AG09319 (cell line): ENCODE measurements at regions not wholly inside any gene's neighbourhood (a gene's known extent, or its start where the extent isn't known, plus 50 kb on each side); places are given as distances from the start of the nearest gene placed in this dataset.

Source experiments
- DNase-seq: peaks from one replicate; pipeline ENCODE4 v3.0.0-alpha.2; 2010; ENCODE audit warnings: low read depth; ENCODE audit errors: extremely low read depth
- TF ChIP-seq, protein P1 (sequence below): IDR thresholded peaks from 2 replicates; pipeline ENCODE4 v1.5.1; 2011; ENCODE audit warnings: low read depth, mild to moderate bottlenecking, inconsistent platforms, low read length, moderate library complexity

DNA sequence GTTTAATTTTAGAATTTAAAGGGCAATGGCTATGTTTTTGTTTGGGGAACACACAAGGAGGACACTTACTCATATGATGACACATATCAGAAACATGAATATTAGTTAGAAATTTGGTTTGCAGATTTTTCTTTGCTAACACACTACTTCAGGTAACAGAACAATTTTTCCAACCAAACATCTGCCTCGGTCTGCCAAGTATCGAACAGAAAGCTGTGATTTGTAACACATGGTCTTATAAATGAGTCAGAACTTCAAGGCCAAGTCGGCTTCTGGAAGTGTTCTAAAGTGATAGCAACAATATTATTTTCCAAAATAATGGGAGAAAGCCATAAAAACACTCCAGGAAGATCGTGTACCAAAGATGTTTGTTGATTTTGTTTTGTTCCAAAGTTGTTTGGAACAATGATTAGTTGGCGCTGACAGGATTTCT lies 75.9 kb upstream of the PMFBP1 start:
- TF ChIP-seq, protein P1, sequence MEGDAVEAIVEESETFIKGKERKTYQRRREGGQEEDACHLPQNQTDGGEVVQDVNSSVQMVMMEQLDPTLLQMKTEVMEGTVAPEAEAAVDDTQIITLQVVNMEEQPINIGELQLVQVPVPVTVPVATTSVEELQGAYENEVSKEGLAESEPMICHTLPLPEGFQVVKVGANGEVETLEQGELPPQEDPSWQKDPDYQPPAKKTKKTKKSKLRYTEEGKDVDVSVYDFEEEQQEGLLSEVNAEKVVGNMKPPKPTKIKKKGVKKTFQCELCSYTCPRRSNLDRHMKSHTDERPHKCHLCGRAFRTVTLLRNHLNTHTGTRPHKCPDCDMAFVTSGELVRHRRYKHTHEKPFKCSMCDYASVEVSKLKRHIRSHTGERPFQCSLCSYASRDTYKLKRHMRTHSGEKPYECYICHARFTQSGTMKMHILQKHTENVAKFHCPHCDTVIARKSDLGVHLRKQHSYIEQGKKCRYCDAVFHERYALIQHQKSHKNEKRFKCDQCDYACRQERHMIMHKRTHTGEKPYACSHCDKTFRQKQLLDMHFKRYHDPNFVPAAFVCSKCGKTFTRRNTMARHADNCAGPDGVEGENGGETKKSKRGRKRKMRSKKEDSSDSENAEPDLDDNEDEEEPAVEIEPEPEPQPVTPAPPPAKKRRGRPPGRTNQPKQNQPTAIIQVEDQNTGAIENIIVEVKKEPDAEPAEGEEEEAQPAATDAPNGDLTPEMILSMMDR = no peak
- DNase-seq = no peak

DNA sequence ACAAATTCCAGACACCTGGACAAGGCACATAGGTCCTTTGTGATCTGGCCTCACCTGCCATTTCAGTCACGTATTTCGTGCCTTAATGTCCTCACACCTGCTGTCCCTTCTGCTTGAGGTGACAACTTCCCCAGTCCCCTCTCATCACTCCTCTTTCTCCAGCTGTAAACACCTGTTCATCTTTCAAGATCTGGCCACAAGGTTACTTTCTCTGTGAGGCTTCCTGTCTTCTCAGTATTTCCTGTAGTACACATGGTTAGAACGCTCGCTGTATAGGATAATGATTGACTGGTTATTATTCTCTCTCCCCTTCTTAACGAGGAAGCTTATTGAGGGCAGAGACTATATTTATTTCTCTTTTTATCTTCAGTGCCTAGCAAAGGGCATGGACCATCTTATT lies 74.5 kb upstream of the PMFBP1 start:
- no peak for DNase-seq
- TF ChIP-seq, protein P1 = no peak

DNA sequence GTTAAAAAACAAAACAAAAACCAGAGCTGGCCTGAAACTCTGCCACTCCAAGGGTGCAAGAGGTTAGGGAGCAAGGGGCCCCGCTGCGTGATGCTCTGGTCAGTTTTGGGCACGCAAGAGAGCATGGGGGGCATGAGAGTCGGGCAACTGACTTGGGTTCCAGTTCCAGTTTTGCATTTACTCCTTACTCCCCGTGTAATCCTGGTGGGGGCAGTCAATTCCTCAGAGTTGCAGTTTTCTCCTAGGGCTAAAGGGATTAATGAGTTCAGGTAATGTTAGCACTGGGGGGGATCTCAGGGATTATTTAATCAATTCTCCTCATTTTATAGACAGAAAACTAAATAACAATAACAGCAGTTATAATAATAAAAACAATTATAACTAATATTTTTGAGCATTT lies 72.9 kb upstream of the PMFBP1 start:
- DNase-seq = no peak
- TF ChIP-seq, protein P1 = no peak

DNA sequence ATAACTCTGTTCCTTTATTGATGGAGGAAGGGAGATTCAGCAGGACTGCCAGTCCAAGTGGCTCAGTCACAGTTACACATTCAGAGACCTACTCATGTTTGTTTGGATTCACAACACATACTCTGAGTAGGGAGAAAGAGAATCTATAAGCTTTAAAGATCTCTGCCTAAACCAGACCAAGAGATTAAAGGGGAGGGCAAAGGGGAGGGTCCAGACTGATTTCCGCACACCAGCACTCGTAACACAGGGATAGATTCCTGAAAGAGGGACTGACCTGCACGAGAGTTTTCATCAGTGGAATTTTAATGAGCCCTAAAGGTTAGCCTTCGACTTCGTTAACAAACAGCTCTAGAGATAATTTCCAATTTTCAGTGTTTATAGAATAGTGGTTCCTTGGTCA lies 71.7 kb upstream of the PMFBP1 start:
- TF ChIP-seq, protein P1 = no peak
- no peak for DNase-seq

DNA sequence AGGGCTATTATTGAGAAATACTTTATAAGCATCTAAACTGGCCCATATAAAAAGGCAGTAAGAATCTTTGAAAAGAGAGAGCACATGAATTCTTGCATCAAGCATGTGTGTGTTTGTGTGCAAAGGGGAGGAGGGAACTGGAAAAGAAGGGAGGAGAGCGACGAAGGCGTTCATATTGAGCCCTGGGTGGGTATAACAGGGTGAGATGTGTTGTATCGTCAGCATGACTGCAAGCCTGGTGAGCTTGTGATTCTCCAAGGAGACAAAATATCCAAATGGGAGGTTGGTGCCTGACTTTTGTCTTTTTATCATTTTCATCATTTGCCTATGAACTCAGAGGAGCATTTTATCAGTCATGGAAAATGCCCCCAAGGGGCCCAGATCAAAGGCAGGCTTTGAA lies 70.8 kb upstream of the PMFBP1 start:
- TF ChIP-seq, protein P1 = no peak
- DNase-seq = no peak

- peak; percentile 12 for DNase-seq
- TF ChIP-seq, protein P1 = peak; percentile 91
Measured at GRCh38 chr16:72241930-72242329, 70.0 kb upstream of the PMFBP1 start.

DNA sequence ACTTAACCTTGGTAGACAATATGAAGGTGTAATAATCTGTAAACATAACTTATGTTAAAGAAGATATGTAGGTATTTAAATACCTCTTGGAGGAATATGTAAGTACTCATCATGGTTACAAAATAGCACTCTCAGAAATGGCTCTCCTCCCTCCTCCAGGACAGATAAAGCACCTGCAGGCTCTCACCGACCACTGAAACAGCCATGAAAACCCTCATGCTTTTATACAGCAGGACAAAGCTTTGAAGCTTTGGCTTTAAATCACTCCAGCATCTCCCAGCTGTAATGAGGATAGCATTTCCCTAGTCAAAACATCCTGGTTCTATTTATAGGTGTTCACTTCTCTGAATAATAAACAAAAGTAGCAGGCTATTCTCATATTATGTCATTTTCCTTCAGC lies 69.1 kb upstream of the PMFBP1 start:
- TF ChIP-seq, protein P1 = no peak
- no peak for DNase-seq

GRCh38 chr16:72240466-72240865 lies 68.5 kb upstream of the PMFBP1 start:
- TF ChIP-seq, protein P1 = no peak

More at GRCh38 chr16:72240466-72240865, 68.5 kb upstream of the PMFBP1 start:
- DNase-seq = no peak
